ENCODE measurements at regions not wholly inside any gene's neighbourhood (a gene's known extent, or its start where the extent isn't known, plus 50 kb on each side); places are given as distances from the start of the nearest gene placed in this dataset.

DNA sequence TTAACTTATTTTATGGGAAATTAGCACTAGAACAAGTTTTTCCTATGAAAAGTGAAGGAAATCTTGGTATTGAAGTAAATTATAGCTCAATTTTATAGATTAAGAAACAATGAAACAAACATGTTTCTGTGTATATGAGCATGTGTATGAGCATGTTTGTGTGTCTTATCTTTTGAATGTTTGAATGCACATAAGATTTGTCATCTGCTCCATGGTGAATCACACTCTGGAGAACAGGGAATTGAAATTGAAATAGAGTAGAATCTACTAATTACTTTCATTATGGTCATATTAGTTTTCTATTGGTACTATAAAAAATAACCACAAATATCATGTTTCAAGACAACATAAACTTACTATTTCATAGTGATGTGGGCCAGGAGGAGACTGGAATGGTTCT, 646.6 kb downstream of the OTOL1 start:
- H3K4me3 ChIP-seq: no peak overlapping the region
- no peaks in the 10 kb centered on the region for H3K79me2 ChIP-seq (ENCODE audit: control insufficient read depth, insufficient read depth, low read length)
- ATAC-seq (no peak), DNase-seq (ENCODE audit: low read depth, low spot score) (no peak), FAIRE-seq (no peak)
- H2AFZ ChIP-seq (ENCODE audit: control insufficient read depth, low read depth, low read length): no peak overlapping the region
- SMC1A ChIA-PET (ENCODE audit: uncharacterized antibody, unreplicated experiment): interaction anchor here (0.8 kb wide), 1 partner anchor 12 kb away, joined by 3 read pairs; no protein-coding TSS in a partner anchor
- CTCF ChIA-PET: interaction anchor here (0.5 kb wide), 1 partner anchor 18 kb away, joined by 3 read pairs; no protein-coding TSS in a partner anchor
- H3K9ac ChIP-seq (ENCODE audit: control insufficient read depth, insufficient read depth, low read length): no peak overlapping the region
- RAD21 ChIA-PET (ENCODE audit: unreplicated experiment): no interaction called here
- in situ Hi-C loops (cut with MboI): no loop called here
- H3K4me2 ChIP-seq (ENCODE audit: control insufficient read depth, insufficient read depth): no peak overlapping the region
- no peaks in the 10 kb centered on the region for H4K20me1 ChIP-seq (ENCODE audit: control insufficient read depth, insufficient read depth)
- no peaks in the 10 kb centered on the region for H3K36me3 ChIP-seq (ENCODE audit: control insufficient read depth in 2 of 2, insufficient read depth in 2 of 2, low read length in 1 of 2)
- intact Hi-C loops (cut with micrococcal nuclease; ENCODE audit: unreplicated experiment): no loop called here
- BruUV-seq (replicated peaks): no TSS peak
- TF ChIP-seq ZNF622 (IDR thresholded peaks at IDR 0.05): no peak
- TF ChIP-seq SIX5 (IDR thresholded peaks at IDR 0.05; ENCODE audit: low read depth, low read length, severe bottlenecking): no peak
- no peak for TF ChIP-seq CEBPB (IDR thresholded peaks at IDR 0.05; ENCODE audit: borderline replicate concordance in 1 of 2, low read depth in 2 of 2, low read length in 2 of 2)
- TF ChIP-seq SMC3 (IDR thresholded peaks at IDR 0.05; ENCODE audit: borderline replicate concordance, low read length): no peak
- POLR2A ChIA-PET: no interaction called here
- H3K27ac ChIP-seq (ENCODE audit: control insufficient read depth, insufficient read depth): no peak overlapping the region
- H3K9me3 ChIP-seq (replicated peaks; ENCODE audit: control insufficient read depth, insufficient read depth, low read length): no peaks in the 10 kb centered on the region
- no peaks in the 10 kb centered on the region for H3K4me1 ChIP-seq (ENCODE audit: control insufficient read depth, insufficient read depth, low read length)
- H3K27me3 ChIP-seq (replicated peaks in 1 of 2; ENCODE audit: control insufficient read depth in 2 of 2, insufficient read depth in 2 of 2, low read length in 1 of 2): no peaks in the 10 kb centered on the region

- no peaks in the 10 kb centered on the region for H3K9me3 ChIP-seq (replicated peaks; ENCODE audit: control insufficient read depth, insufficient read depth, low read length)
- ATAC-seq (no peak), FAIRE-seq (no peak), DNase-seq (ENCODE audit: low read depth, low spot score) (no peak)
- H2AFZ ChIP-seq (ENCODE audit: control insufficient read depth, low read depth, low read length): no peak overlapping the region
- H3K36me3 ChIP-seq (ENCODE audit: control insufficient read depth in 2 of 2, insufficient read depth in 2 of 2, low read length in 1 of 2): no peaks in the 10 kb centered on the region
- SMC1A ChIA-PET (ENCODE audit: uncharacterized antibody, unreplicated experiment): no interaction called here
- H3K79me2 ChIP-seq (ENCODE audit: control insufficient read depth, insufficient read depth, low read length): no peaks in the 10 kb centered on the region
- H3K4me3 ChIP-seq: no peak overlapping the region
- no peaks in the 10 kb centered on the region for H4K20me1 ChIP-seq (ENCODE audit: control insufficient read depth, insufficient read depth)
- 7% methylated on average over 1 of the region's 1 CpG for WGBS (ENCODE audit: insufficient coverage, insufficient replicate concordance, low lambda C conversion rate, missing lambda C conversion rate)
- H3K4me1 ChIP-seq (ENCODE audit: control insufficient read depth, insufficient read depth, low read length): no peaks in the 10 kb centered on the region
- no peak overlapping the region for H3K9ac ChIP-seq (ENCODE audit: control insufficient read depth, insufficient read depth, low read length)
- no peak overlapping the region for H3K27ac ChIP-seq (ENCODE audit: control insufficient read depth, insufficient read depth)
- BruUV-seq (replicated peaks): no TSS peak
- in situ Hi-C loops (cut with MboI): no loop called here
- intact Hi-C loops (cut with micrococcal nuclease; ENCODE audit: unreplicated experiment): no loop called here
- RAD21 ChIA-PET (ENCODE audit: unreplicated experiment): no interaction called here
- POLR2A ChIA-PET: no interaction called here
- no peak overlapping the region for H3K4me2 ChIP-seq (ENCODE audit: control insufficient read depth, insufficient read depth)
- no peaks in the 10 kb centered on the region for H3K27me3 ChIP-seq (replicated peaks in 1 of 2; ENCODE audit: control insufficient read depth in 2 of 2, insufficient read depth in 2 of 2, low read length in 1 of 2)
- CTCF ChIA-PET: no interaction called here
- TF ChIP-seq USF2 (IDR thresholded peaks at IDR 0.05; ENCODE audit: borderline replicate concordance, low read depth, low read length) (no peak), MYB (IDR thresholded peaks at IDR 0.05; ENCODE audit: borderline replicate concordance, low read depth, low read length) (no peak), POLR2A (IDR thresholded peaks at IDR 0.05; ENCODE audit: low read depth, low read length) (no peak), EZH2 (IDR thresholded peaks at IDR 0.05; ENCODE audit: borderline replicate concordance, control insufficient read depth, low read depth, low read length) (no peak), E2F4 (IDR thresholded peaks at IDR 0.05; ENCODE audit: low read depth, low read length) (no peak), ZNF687 (IDR thresholded peaks at IDR 0.05) (no peak), NBN (IDR thresholded peaks at IDR 0.05) (no peak), SIN3A (IDR thresholded peaks at IDR 0.05; ENCODE audit: low read depth, low read length) (no peak), ZNF217 (IDR thresholded peaks at IDR 0.05) (no peak)
- TF ChIP-seq, protein P1, sequence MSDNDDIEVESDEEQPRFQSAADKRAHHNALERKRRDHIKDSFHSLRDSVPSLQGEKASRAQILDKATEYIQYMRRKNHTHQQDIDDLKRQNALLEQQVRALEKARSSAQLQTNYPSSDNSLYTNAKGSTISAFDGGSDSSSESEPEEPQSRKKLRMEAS (IDR thresholded peaks at IDR 0.05; ENCODE audit: low read depth, low read length): no peak
These were observed 651.4 kb downstream of the OTOL1 start for GRCh38 chr3:162147996-162148395.
